ENCODE measurements at regions not wholly inside any gene's neighbourhood (a gene's known extent, or its start where the extent isn't known, plus 50 kb on each side); places are given as distances from the start of the nearest gene placed in this dataset.
A peak's percentile ranks its signal among the peaks of the same experiment; 100 is the strongest.

GRCh38 chr13:84466461-84466860 is 584.2 kb upstream of the SLITRK1 start:
- H3K36me3 Mint-ChIP-seq = no peaks in the 10 kb centered on the region
- CTCF ChIA-PET = no interaction called here
- no peak for DNase-seq
- POLR2A ChIA-PET = no interaction called here
- Histone ChIP-seq H3K27ac (ENCODE audit: low read depth, low read length) (no peak overlapping the region), H3K27me3 (ENCODE audit: insufficient read depth, low read length, poor library complexity, severe bottlenecking) (no peaks in the 10 kb centered on the region), H3K4me1 (ENCODE audit: insufficient read depth, low read length) (no peaks in the 10 kb centered on the region), H3K4me3 (ENCODE audit: low read length) (no peak overlapping the region), H3K9me3 (ENCODE audit: low read length) (no peaks in the 10 kb centered on the region), H3K36me3 (ENCODE audit: insufficient read depth, low read length) (no peaks in the 10 kb centered on the region)
- no peaks in the 10 kb centered on the region for H3K4me1 Mint-ChIP-seq
- no peak overlapping the region for H3K4me3 Mint-ChIP-seq
- H3K27ac Mint-ChIP-seq = no peak overlapping the region
- no peaks in the 10 kb centered on the region for H3K27me3 Mint-ChIP-seq
- peaks cover 0 to 6% (median 2%) of the 10 kb centered on the region in 5 donors for H3K9me3 Mint-ChIP-seq

- no peak for DNase-seq
- Mint-ChIP-seq H3K4me1 (no peaks in the 10 kb centered on the region), H3K36me3 (no peaks in the 10 kb centered on the region), H3K27me3 (no peaks in the 10 kb centered on the region), H3K4me3 (no peak overlapping the region), H3K9me3 (peaks cover 0 to 3% (median 0%) of the 10 kb centered on the region in 5 donors), H3K27ac (no peak overlapping the region)
- Histone ChIP-seq H3K4me1 (ENCODE audit: insufficient read depth, low read length) (no peaks in the 10 kb centered on the region), H3K27me3 (ENCODE audit: insufficient read depth, low read length, poor library complexity, severe bottlenecking) (no peaks in the 10 kb centered on the region), H3K4me3 (ENCODE audit: low read length) (no peak overlapping the region), H3K36me3 (ENCODE audit: insufficient read depth, low read length) (no peaks in the 10 kb centered on the region), H3K27ac (ENCODE audit: low read depth, low read length) (no peak overlapping the region), H3K9me3 (ENCODE audit: low read length) (no peaks in the 10 kb centered on the region)
- ChIA-PET CTCF (no interaction called here), POLR2A (no interaction called here)
Observed at GRCh38 chr13:84460989-84461388, 578.7 kb upstream of the SLITRK1 start.

- ChIA-PET CTCF (no interaction called here), POLR2A (no interaction called here)
- Histone ChIP-seq H3K4me1 (ENCODE audit: insufficient read depth, low read length) (no peaks in the 10 kb centered on the region), H3K36me3 (ENCODE audit: insufficient read depth, low read length) (no peaks in the 10 kb centered on the region), H3K4me3 (ENCODE audit: low read length) (no peak overlapping the region), H3K27ac (ENCODE audit: low read depth, low read length) (no peak overlapping the region), H3K9me3 (ENCODE audit: low read length) (no peaks in the 10 kb centered on the region), H3K27me3 (ENCODE audit: insufficient read depth, low read length, poor library complexity, severe bottlenecking) (no peaks in the 10 kb centered on the region)
- Mint-ChIP-seq H3K27ac (no peak overlapping the region), H3K4me3 (no peak overlapping the region), H3K4me1 (no peaks in the 10 kb centered on the region), H3K9me3 (peaks cover 0 to 2% (median 0%) of the 10 kb centered on the region in 5 donors), H3K36me3 (no peaks in the 10 kb centered on the region), H3K27me3 (no peaks in the 10 kb centered on the region)
- no peak for DNase-seq
Observed at GRCh38 chr13:84455143-84455905, 573.0 kb upstream of the SLITRK1 start.

GRCh38 chr13:84447640-84447978 is 565.3 kb upstream of the SLITRK1 start:
- DNase-seq = no peak
- no peaks in the 10 kb centered on the region for H3K36me3 Mint-ChIP-seq
- Histone ChIP-seq H3K36me3 (ENCODE audit: insufficient read depth, low read length) (no peaks in the 10 kb centered on the region), H3K9me3 (ENCODE audit: low read length) (no peaks in the 10 kb centered on the region), H3K4me1 (ENCODE audit: insufficient read depth, low read length) (no peaks in the 10 kb centered on the region), H3K27me3 (ENCODE audit: insufficient read depth, low read length, poor library complexity, severe bottlenecking) (no peaks in the 10 kb centered on the region), H3K27ac (ENCODE audit: low read depth, low read length) (no peak overlapping the region), H3K4me3 (ENCODE audit: low read length) (no peak overlapping the region)
- peaks cover 0 to 7% (median 3%) of the 10 kb centered on the region in 5 donors for H3K9me3 Mint-ChIP-seq
- ChIA-PET CTCF (no interaction called here), POLR2A (no interaction called here)
- peaks cover 0 to 5% of the 10 kb centered on the region in 2 donors for H3K27me3 Mint-ChIP-seq
- no peak overlapping the region for H3K27ac Mint-ChIP-seq
- no peak overlapping the region for H3K4me3 Mint-ChIP-seq
- H3K4me1 Mint-ChIP-seq = no peaks in the 10 kb centered on the region

- H3K4me1 ChIP-seq (ENCODE audit: insufficient read depth, low read length) = no peaks in the 10 kb centered on the region
- POLR2A ChIA-PET = no interaction called here
- peaks cover 0 to 10% (median 3%) of the 10 kb centered on the region in 5 donors for H3K9me3 Mint-ChIP-seq
Observed at GRCh38 chr13:84446972-84447639, 564.8 kb upstream of the SLITRK1 start.

GRCh38 chr13:84445776-84446175 is 563.5 kb upstream of the SLITRK1 start:
- Mint-ChIP-seq H3K27me3 (peaks cover 0 to 5% of the 10 kb centered on the region in 2 donors), H3K4me1 (no peaks in the 10 kb centered on the region), H3K4me3 (no peak overlapping the region), H3K27ac (no peak overlapping the region), H3K9me3 (peaks cover 0 to 10% (median 3%) of the 10 kb centered on the region in 5 donors), H3K36me3 (no peaks in the 10 kb centered on the region)
- H3K4me3 ChIP-seq (ENCODE audit: low read length) = no peak overlapping the region
- CTCF ChIA-PET = no interaction called here
- no peaks in the 10 kb centered on the region for H3K27me3 ChIP-seq (ENCODE audit: insufficient read depth, low read length, poor library complexity, severe bottlenecking)
- no peaks in the 10 kb centered on the region for H3K36me3 ChIP-seq (ENCODE audit: insufficient read depth, low read length)
- DNase-seq = no peak
- H3K9me3 ChIP-seq (ENCODE audit: low read length) = no peaks in the 10 kb centered on the region
- no peaks in the 10 kb centered on the region for H3K4me1 ChIP-seq (ENCODE audit: insufficient read depth, low read length)
- POLR2A ChIA-PET = no interaction called here
- no peak overlapping the region for H3K27ac ChIP-seq (ENCODE audit: low read depth, low read length)

More at GRCh38 chr13:84446972-84447639, 564.8 kb upstream of the SLITRK1 start:
- DNase-seq = no peak
- CTCF ChIA-PET = no interaction called here
- Mint-ChIP-seq H3K27ac (peak overlapping the region in 1 of 8 donors; percentile 20), H3K4me1 (no peaks in the 10 kb centered on the region), H3K27me3 (peaks cover 0 to 5% of the 10 kb centered on the region in 2 donors), H3K36me3 (no peaks in the 10 kb centered on the region), H3K4me3 (no peak overlapping the region)
- Histone ChIP-seq H3K9me3 (ENCODE audit: low read length) (no peaks in the 10 kb centered on the region), H3K27me3 (ENCODE audit: insufficient read depth, low read length, poor library complexity, severe bottlenecking) (no peaks in the 10 kb centered on the region), H3K36me3 (ENCODE audit: insufficient read depth, low read length) (no peaks in the 10 kb centered on the region), H3K27ac (ENCODE audit: low read depth, low read length) (no peak overlapping the region), H3K4me3 (ENCODE audit: low read length) (no peak overlapping the region)

- CTCF ChIA-PET = no interaction called here
- Histone ChIP-seq H3K27ac (ENCODE audit: low read depth, low read length) (no peak overlapping the region), H3K4me3 (ENCODE audit: low read length) (no peak overlapping the region), H3K4me1 (ENCODE audit: insufficient read depth, low read length) (no peaks in the 10 kb centered on the region), H3K36me3 (ENCODE audit: insufficient read depth, low read length) (no peaks in the 10 kb centered on the region), H3K9me3 (ENCODE audit: low read length) (no peaks in the 10 kb centered on the region), H3K27me3 (ENCODE audit: insufficient read depth, low read length, poor library complexity, severe bottlenecking) (no peaks in the 10 kb centered on the region)
- peaks cover 0 to 5% of the 10 kb centered on the region in 2 donors for H3K27me3 Mint-ChIP-seq
- H3K4me1 Mint-ChIP-seq = no peaks in the 10 kb centered on the region
- no peak overlapping the region for H3K27ac Mint-ChIP-seq
- H3K36me3 Mint-ChIP-seq = no peaks in the 10 kb centered on the region
- no peak for DNase-seq
- peaks cover 0 to 6% (median 1%) of the 10 kb centered on the region in 5 donors for H3K9me3 Mint-ChIP-seq
- no peak overlapping the region for H3K4me3 Mint-ChIP-seq
- POLR2A ChIA-PET = no interaction called here
Observed at GRCh38 chr13:84443463-84443862, 561.2 kb upstream of the SLITRK1 start.

GRCh38 chr13:84439108-84439507 is 556.8 kb upstream of the SLITRK1 start:
- H3K4me1 Mint-ChIP-seq = no peaks in the 10 kb centered on the region
- DNase-seq = no peak
- H3K27me3 ChIP-seq (ENCODE audit: insufficient read depth, low read length, poor library complexity, severe bottlenecking) = no peaks in the 10 kb centered on the region
- no peak overlapping the region for H3K4me3 Mint-ChIP-seq
- CTCF ChIA-PET = no interaction called here
- H3K36me3 ChIP-seq (ENCODE audit: insufficient read depth, low read length) = no peaks in the 10 kb centered on the region
- no peaks in the 10 kb centered on the region for H3K9me3 ChIP-seq (ENCODE audit: low read length)
- H3K27ac Mint-ChIP-seq = no peak overlapping the region
- H3K4me3 ChIP-seq (ENCODE audit: low read length) = no peak overlapping the region
- peaks cover 0 to 6% (median 0%) of the 10 kb centered on the region in 5 donors for H3K9me3 Mint-ChIP-seq
- no peaks in the 10 kb centered on the region for H3K27me3 Mint-ChIP-seq
- no peaks in the 10 kb centered on the region for H3K4me1 ChIP-seq (ENCODE audit: insufficient read depth, low read length)
- H3K27ac ChIP-seq (ENCODE audit: low read depth, low read length) = no peak overlapping the region
- POLR2A ChIA-PET = no interaction called here
- H3K36me3 Mint-ChIP-seq = no peaks in the 10 kb centered on the region
